Forelimb muscle (tissue), 1 donor: ENCODE measurements at regions not wholly inside any gene's neighbourhood (a gene's known extent, or its start where the extent isn't known, plus 50 kb on each side); places are given as distances from the start of the nearest gene placed in this dataset.

Experiments used
- DNase-seq: peaks from one replicate; pipeline ENCODE4 v3.0.0-alpha.2; 2013; ENCODE audit warnings: low read depth

DNA sequence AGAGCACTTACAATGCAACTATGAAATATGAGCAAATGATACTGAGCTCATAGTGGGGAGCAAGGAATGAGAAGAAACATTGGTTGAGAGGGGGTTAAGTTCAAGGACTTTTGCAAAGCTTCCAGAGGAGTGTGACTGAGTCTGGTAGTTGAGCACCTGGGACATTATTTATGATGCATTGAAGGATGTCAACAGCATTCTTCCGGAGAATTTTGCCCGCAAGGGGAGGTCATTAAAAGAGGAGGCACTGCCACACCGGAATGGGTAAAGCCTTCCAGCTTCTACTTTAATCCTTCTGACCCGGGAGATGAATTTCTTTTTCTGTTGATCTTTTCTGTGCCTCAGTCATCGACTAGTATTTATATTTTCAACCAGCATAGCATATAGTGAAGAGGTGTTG is 208.4 kb upstream of the CAMK1G start:
- DNase-seq: no peak

- DNase-seq: no peak
Observed at GRCh38 chr1:209375671-209376365, 207.7 kb upstream of the CAMK1G start.

- DNase-seq: no peak
Observed at GRCh38 chr1:209376774-209377173, 206.7 kb upstream of the CAMK1G start.

DNA sequence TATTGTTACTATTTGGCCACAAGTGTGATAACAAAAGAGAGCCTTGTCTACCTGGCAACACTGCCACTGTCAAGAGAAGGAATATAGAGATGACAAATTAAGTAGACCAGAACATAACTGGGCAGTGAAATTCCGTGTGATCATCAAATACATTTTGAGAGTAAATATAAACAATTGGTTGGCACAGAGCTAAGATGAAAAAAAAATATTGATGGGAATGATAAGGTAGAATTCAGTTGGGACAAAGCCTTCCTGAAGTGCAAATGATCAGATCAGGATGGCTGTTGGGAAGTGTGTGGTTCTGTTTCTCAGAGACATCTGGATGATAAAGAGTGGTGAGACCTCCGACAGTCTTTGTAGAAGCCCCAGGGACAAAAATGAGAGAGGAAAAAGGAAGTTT is 205.5 kb upstream of the CAMK1G start:
- DNase-seq: no peak

GRCh38 chr1:209379280-209379679 is 204.2 kb upstream of the CAMK1G start:
- no peak for DNase-seq

DNA sequence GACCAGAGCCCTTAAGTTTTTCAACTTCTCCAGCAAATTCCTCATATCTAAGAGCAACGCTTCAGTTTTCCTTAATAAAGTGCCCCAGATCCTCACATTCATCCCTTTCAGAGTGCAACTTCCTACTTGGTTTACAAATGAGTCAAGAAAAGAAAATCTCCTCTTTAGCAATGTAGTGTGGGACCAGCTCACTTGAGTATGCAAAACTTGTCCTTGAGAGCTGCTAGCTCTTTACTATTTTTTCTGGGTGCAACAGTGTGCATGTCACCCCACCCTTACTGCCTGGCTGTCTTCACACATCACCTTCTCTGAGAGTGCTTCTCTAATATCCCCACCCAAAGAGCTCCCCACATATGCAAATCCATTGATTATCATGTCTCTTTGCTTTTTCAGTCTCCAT is 203.1 kb upstream of the CAMK1G start:
- DNase-seq: no peak

DNA sequence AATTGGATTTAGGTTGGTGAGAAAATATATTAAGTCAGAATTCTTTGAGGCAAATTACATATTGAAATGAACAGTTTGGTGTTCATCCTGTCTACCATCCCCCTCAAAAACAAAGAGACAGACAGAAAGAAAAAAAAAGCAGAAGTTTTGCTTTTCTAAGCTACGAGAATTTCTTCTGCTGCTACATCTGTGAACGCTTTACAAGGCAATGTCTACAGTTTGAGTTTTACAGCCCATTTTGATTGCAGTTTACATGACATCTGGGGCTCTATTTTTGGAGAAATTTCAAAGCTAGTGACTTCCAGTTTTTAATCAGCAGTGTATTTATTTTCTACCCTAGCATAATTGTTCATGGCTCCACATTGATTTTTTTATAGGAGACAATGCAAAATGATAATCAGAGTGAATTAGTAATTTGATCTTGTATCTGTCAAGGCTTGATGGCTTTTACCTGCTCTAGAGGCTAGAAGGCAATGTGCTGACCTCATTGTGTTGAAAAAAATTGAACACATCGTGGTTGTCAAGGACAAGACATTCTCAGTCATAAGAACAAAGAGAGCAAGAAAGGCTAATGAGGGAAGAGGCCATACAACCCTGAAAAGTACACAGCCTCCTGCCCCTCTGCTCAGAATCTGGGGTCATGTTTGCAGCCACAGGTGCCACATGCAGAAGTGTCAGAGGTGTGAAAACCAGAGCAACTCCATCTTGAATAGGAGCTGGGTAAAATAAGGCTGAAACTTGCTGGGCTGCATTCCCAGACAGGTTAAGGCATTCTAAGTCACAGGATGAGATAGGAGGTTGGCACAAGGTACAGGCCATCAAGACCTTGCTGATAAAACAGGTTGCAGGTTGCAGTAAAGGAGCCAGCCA is 201.0 kb upstream of the CAMK1G start:
- DNase-seq: no peak

- no peak for DNase-seq
Observed at GRCh38 chr1:209383422-209383821, 200.1 kb upstream of the CAMK1G start.

DNA sequence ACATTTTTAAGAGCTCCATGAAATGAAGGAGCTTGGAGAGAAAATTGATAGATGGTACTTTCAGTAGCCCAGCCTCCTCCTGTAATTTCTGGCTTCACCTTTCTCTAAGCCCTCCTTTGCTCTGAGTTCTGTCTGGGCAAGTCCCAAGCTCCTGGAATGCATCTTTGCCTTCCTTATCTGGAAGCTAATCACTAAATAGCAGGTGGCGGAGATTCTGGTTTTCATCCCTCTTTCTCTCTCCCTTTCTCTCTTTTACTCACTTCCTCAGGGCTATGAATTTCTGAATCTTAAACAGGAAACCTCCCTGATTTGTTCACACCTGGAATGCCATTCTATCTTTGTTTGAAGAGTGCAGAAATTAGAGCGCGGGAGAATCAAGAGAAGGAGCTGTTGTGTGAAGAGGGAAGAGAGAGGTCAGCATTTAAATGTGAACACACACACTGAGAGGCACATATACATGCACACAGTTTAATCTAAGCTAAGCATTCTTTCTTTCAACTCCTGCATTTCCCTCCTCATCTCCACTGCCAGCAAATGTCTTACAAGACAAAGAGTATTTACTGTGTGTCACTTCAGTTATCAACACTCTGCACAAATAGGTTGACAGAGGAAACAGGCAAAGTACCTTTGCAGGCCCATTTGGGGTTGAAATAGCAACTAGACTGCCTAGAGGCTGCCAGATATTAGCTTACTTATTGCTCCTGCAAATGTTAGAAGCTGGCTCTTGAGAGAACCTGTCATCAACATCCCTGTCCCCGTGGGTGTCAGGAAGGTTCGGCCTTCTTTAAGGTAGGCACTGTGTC is 199.4 kb upstream of the CAMK1G start:
- no peak for DNase-seq

GRCh38 chr1:209384710-209385550 is 198.6 kb upstream of the CAMK1G start:
- DNase-seq: no peak

DNA sequence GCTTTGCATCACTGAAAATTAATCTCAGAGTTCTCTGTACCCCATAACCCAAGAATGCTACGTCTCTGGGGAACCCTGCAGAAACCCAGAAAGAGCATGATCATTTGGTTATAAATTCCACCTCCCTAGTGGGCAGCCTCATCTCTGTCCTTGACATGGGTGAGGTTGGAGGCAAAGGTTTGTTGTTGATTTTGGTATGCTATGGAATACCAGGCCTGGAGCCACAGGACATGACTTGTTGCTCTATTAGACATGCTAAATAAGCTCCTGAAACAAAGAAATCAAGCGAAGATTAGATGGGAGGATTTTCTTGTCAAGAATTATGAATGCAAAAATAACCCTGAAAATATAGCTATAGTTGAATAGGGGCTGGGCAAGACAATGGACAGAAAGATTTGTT is 197.4 kb upstream of the CAMK1G start:
- DNase-seq: no peak

DNA sequence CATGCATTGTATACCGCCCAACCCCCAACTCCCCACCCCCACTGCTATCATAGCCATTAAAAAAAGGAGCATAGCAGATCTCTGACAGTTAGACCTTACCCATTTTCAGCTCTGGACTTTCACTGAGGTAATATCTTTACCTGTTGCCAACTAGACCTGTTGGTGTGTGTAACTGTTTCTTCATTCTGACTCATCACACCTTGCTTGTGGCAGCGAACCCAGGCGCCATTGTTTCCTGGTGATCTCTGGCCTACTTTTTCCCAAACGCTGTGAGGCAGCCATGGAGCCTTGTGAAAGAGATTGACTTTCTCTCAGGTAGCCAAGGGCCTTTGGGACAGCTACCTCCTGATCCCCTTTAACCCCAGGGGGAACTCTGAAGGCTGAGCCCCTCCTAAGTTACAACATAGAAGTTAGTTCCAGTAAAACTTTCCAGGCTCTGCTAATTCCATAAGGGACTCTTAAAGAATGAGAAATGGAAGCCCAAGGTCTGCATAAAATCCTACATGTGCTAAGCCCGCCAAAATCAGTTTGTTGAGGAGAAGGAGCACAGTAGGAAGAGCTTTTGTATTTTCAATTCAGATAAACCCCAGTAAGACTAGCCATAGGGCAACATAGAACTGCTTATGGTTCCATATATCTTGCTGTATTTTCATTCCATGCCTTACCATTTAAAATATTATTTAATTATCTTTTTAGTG is 196.1 kb upstream of the CAMK1G start:
- no peak for DNase-seq

DNA sequence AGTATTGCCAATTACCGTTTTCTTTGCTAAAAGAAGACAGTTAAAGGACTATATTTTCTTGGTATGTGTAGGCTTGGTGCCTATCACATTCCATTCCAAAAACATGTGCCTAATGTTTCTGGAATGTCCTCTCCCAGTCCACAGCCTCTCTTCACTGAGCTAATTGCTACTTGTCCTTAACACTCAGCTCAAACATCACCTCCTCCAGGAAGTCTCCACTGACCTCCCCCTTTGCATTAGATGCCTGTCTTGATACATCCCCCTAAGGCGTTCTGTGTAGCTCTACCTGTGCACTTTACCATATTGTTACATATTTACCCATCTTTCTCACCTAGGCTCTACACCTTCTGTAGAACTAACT is 195.6 kb upstream of the CAMK1G start:
- DNase-seq: no peak

DNA sequence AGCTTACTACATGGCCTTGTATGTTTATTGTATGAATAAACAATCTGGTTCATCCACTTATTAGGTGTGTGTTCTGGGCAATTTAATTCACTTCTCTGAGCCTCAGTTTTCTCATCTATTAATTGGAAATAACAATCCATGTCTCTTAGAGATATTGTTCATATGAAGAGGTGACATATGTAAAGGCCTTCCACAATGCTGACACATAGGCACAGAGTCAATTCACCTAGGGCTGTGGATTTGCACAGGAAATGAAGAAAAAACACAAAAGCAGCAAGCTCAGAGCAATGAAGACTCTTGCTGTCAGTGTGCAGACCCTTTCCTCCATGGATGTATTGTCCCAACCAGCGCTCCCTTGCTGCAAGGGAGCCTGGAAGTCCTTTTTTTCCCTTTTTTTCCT is 195.2 kb upstream of the CAMK1G start:
- DNase-seq: no peak

DNA sequence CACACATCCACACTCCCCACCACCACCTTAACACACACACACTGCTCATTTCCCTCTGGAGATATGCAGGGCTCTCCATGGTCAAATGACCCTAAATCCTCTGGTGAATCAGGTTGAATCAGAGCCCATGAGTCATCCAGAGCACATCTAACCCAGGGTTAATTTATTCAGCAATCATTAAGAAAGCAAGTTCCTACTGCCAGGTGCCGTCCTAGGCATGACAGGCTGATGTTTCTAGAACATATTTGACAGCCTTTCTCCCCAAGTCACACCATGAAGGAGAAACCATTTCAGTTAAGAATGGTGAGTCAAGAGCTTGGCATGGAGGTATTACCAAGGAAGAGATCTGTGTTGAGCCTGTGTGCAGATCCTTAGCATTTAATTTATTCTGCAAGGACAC is 194.3 kb upstream of the CAMK1G start:
- no peak for DNase-seq

GRCh38 chr1:209389975-209390374 is 193.5 kb upstream of the CAMK1G start:
- no peak for DNase-seq

DNA sequence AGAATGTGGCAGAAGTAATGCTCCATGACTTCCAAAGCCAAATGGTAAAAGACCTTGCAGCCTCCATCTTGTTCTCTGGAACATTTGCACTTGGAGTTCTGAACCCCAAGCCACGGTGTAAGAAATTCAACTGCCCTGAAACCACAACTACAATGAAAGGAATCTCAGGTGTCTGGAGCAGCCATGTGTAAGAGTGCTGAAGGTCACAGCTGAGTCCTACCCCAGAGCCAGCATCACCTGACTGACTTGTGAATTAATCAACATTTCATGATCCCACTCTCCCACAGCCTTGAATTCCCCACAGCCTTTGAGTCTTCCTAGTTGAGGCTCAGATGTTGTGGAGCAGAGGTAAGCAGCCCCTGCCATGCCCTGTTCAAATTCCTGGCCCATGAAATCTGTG is 192.8 kb upstream of the CAMK1G start:
- no peak for DNase-seq

GRCh38 chr1:209391792-209392191 is 191.7 kb upstream of the CAMK1G start:
- DNase-seq: no peak

- DNase-seq: no peak
Observed at GRCh38 chr1:209395169-209395568, 188.3 kb upstream of the CAMK1G start.

DNA sequence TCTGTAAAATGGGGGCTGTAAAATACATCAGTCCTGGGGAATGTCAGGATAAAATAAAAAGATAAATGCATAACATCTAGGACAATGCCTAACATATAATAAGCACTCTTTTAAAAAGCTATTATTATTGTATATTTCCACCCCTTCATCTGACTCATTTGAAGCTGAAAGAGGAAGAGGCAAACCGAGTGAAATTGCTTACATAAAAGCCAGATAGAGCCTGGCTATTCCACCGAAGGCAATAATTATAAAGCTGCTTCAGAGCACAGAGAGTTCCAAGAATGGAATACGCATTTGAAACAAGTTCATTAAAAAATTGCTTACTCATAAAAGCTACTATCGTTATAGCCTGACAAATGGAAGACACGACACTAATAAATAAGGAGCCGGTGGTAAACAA is 186.1 kb upstream of the CAMK1G start:
- no peak for DNase-seq

DNA sequence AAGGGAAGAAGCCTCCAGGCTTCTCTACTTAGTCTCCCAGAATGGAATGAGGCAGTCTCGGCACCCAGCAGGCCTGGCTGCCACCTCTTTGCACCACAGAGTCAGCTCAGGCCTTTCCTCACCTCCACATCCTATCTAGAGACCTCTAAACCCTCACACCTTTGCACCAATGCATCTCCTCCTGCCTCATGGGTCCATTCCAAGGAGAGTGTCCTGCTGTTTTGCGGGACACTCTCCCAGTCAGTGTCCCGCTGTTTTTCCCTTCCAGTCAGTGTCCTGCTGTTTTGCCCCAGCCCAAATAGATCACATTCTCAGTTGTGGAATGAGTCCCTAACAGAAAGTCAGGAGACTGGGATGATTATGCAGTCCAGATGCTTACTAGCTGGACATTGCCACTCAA is 185.6 kb upstream of the CAMK1G start:
- no peak for DNase-seq
